Uterus (tissue), 2 donors: ENCODE measurements at regions not wholly inside any gene's neighbourhood (a gene's known extent, or its start where the extent isn't known, plus 50 kb on each side); places are given as distances from the start of the nearest gene placed in this dataset.

Experiments used
- POLR2A ChIP-seq, 2 donors: fragments of 450-650 bp; IDR thresholded peaks; one replicate each; pipeline ENCODE4 v1.6.1; 2016; ENCODE audit warnings: antibody characterized with exemption in 2 of 2, mild to moderate bottlenecking in 1 of 2, moderate library complexity in 1 of 2
- TF ChIP-seq, protein P1 (sequence below), 4 experiments: fragments of 200-600 bp in 2 of 4; fragments of 450-650 bp in 2 of 4; sonication (generic) in 2 of 4; IDR thresholded peaks; one replicate each; pipeline ENCODE4 v1.5.1; 2016 to 2019; ENCODE audit warnings: antibody characterized with exemption in 4 of 4, mild to moderate bottlenecking in 2 of 4, moderate library complexity in 1 of 4

DNA sequence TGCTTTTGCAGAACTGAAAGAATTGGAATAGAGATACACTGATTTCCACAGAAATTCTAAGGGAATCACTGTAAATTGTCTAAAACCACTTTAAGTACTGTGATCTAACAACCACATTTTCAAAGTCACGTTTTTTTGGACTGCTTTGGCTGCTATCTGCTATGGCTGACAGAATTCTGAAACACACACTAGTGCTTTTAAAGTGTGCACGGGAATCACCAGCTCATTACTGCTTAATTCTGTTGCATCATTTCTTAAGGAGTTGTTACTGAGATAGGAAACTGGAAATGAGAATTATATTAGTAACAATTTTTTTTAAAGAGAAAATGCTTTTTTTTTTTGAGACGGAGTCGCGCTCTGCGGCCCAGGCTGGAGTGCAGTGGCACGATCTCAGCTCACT is 716.5 kb upstream of the NRSN1 start:
- TF ChIP-seq, protein P1, sequence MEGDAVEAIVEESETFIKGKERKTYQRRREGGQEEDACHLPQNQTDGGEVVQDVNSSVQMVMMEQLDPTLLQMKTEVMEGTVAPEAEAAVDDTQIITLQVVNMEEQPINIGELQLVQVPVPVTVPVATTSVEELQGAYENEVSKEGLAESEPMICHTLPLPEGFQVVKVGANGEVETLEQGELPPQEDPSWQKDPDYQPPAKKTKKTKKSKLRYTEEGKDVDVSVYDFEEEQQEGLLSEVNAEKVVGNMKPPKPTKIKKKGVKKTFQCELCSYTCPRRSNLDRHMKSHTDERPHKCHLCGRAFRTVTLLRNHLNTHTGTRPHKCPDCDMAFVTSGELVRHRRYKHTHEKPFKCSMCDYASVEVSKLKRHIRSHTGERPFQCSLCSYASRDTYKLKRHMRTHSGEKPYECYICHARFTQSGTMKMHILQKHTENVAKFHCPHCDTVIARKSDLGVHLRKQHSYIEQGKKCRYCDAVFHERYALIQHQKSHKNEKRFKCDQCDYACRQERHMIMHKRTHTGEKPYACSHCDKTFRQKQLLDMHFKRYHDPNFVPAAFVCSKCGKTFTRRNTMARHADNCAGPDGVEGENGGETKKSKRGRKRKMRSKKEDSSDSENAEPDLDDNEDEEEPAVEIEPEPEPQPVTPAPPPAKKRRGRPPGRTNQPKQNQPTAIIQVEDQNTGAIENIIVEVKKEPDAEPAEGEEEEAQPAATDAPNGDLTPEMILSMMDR (IDR thresholded peaks at IDR 0.05) = no peak
- TF ChIP-seq POLR2A (IDR thresholded peaks at IDR 0.05) = no peak
